GM23248 (cell line): ENCODE measurements at regions not wholly inside any gene's neighbourhood (a gene's known extent, or its start where the extent isn't known, plus 50 kb on each side); places are given as distances from the start of the nearest gene placed in this dataset.

Experiments
- DNase-seq: peaks from one replicate; pipeline ENCODE4 v3.0.0-alpha.2; 2015
- H2AFZ ChIP-seq: fragments of 200-600 bp; sonication (generic); 2 replicates; pipeline ENCODE4 v1.6.1; 2016; ENCODE audit warnings: antibody characterized with exemption
- H3F3A ChIP-seq: fragments of 200-600 bp; sonication (generic); 2 replicates; pipeline ENCODE4 v1.6.1; 2016; ENCODE audit warnings: mild to moderate bottlenecking, antibody characterized with exemption, mixed run types; ENCODE audit not compliant: insufficient read depth
- H3K27ac ChIP-seq: fragments of 200-600 bp; sonication (generic); 2 replicates; pipeline ENCODE4 v1.5.1; 2016; ENCODE audit warnings: mild to moderate bottlenecking
- H3K27me3 ChIP-seq: fragments of 200-600 bp; sonication (generic); replicated peaks from 2 replicates; pipeline ENCODE4 v1.6.1; 2016; ENCODE audit warnings: mild to moderate bottlenecking; ENCODE audit not compliant: insufficient read depth
- H3K36me3 ChIP-seq: fragments of 200-600 bp; sonication (generic); 2 replicates; pipeline ENCODE4 v1.6.1; 2016; ENCODE audit warnings: low read depth, mild to moderate bottlenecking
- H3K4me1 ChIP-seq: fragments of 200-600 bp; sonication (generic); 2 replicates; pipeline ENCODE4 v1.6.1; 2016; ENCODE audit warnings: mild to moderate bottlenecking; ENCODE audit not compliant: insufficient read depth
- H3K4me2 ChIP-seq: fragments of 200-600 bp; sonication (generic); one replicate; pipeline ENCODE4 v1.6.1; 2016; ENCODE audit warnings: mild to moderate bottlenecking; ENCODE audit not compliant: unreplicated experiment
- H3K4me3 ChIP-seq: fragments of 200-600 bp; sonication (generic); 2 replicates; pipeline ENCODE4 v1.5.1; 2016; ENCODE audit warnings: mild to moderate bottlenecking
- H3K79me2 ChIP-seq: fragments of 200-600 bp; sonication (generic); 2 replicates; pipeline ENCODE4 v1.6.1; 2016; ENCODE audit warnings: mild to moderate bottlenecking; ENCODE audit not compliant: insufficient read depth
- H3K9ac ChIP-seq: fragments of 200-600 bp; sonication (generic); 2 replicates; pipeline ENCODE4 v1.6.1; 2016; ENCODE audit warnings: mild to moderate bottlenecking
- H3K9me2 ChIP-seq: fragments of 200-600 bp; sonication (generic); 2 replicates; pipeline ENCODE4 v1.6.1; 2016; ENCODE audit warnings: mixed run types, mild to moderate bottlenecking, moderate library complexity; ENCODE audit not compliant: insufficient read depth
- H3K9me3 ChIP-seq: fragments of 200-600 bp; sonication (generic); one replicate; pipeline ENCODE4 v1.6.1; 2017; ENCODE audit warnings: low read depth
- H4K20me1 ChIP-seq: fragments of 200-600 bp; sonication (generic); 2 replicates; pipeline ENCODE4 v1.6.0; 2016; ENCODE audit not compliant: insufficient read depth
- EZH2 ChIP-seq: fragments of 200-600 bp; sonication (generic); IDR thresholded peaks from 2 replicates; pipeline ENCODE4 v1.6.1; 2018; ENCODE audit warnings: antibody characterized with exemption, mild to moderate bottlenecking; ENCODE audit not compliant: insufficient read depth, poor library complexity, severe bottlenecking
- EZH2phosphoT487 ChIP-seq: fragments of 200-600 bp; sonication (generic); IDR thresholded peaks from 2 replicates; pipeline ENCODE4 v1.6.1; 2018; ENCODE audit warnings: antibody characterized with exemption, moderate library complexity, mild to moderate bottlenecking, low read depth; ENCODE audit not compliant: insufficient read depth
- WGBS, 2 experiments: methylation state at CpG; one replicate each; pipeline ENCODE4 v1.1.6; 2015 to 2017; ENCODE audit warnings: low lambda C conversion rate in 2 of 2, low coverage in 1 of 2; ENCODE audit errors: missing lambda C conversion rate in 2 of 2; 5-methylcytosine and 5-hydroxymethylcytosine counted together
- in situ Hi-C: fragments of 300-500 bp; cut with MboI; formaldehyde crosslinking; loops from 2 replicates; pipeline ENCODE4 v1.15.0; 2020

DNA sequence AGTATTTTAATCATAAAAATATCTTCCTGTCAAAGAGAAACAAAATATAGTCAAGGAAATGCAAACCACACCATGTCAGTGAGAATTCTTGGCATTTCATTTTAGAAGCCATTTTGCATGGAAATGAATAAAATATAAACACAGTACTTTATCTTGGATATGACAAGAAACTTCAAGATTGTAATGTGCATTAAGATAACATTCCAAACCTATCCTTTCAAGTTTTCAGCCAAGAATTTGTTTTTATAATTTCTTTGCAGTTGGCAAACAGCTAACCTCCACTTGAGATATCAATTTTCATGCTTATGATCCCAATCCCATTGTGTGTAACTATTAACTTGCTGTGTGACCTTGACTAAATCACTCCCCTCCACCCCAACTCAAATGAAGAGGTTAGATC is 59.3 kb upstream of the WT1 start:
- H3K4me1 ChIP-seq, result no peaks in the 10 kb centered on the region
- H4K20me1 ChIP-seq, result no peaks in the 10 kb centered on the region
- no peaks in the 10 kb centered on the region for H3F3A ChIP-seq
- H3K27ac ChIP-seq, result no peak overlapping the region
- no peaks in the 10 kb centered on the region for H3K36me3 ChIP-seq
- H2AFZ ChIP-seq, result no peak overlapping the region
- H3K9me2 ChIP-seq, result no peaks in the 10 kb centered on the region
- no peak overlapping the region for H3K4me3 ChIP-seq
- TF ChIP-seq EZH2 (no peak), EZH2phosphoT487 (no peak)
- H3K27me3 ChIP-seq, result no peaks in the 10 kb centered on the region; the same call in none of the 2 replicates
- no peak overlapping the region for H3K9ac ChIP-seq
- H3K4me2 ChIP-seq, result no peak overlapping the region
- H3K9me3 ChIP-seq, result no peaks in the 10 kb centered on the region
- H3K79me2 ChIP-seq, result no peaks in the 10 kb centered on the region
- DNase-seq, result no peak
- in situ Hi-C loops, result no loop called here

DNA sequence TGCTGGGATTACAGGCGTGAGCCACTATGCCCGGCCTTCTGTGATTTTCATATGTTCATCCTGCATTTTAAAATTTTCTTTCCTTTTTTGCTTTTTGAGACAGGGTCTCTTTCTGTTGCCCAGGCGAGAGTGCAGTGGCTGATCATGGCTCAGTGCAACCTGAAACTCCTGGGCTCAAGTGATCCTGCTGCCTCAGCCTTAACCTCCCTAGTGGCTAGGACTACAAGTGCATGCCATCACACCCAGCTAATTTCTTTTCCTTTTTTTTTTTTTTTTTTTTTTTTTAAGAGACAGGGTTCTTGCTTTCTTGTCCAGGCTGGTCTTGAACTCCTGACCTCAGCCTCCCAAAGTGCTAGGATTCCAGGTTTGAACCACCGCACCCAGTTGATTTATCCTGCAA is 54.1 kb upstream of the WT1 start:
- DNase-seq, result no peak
- no peaks in the 10 kb centered on the region for H4K20me1 ChIP-seq
- TF ChIP-seq EZH2phosphoT487, result no peak
- no peak for TF ChIP-seq EZH2
- H3K79me2 ChIP-seq, result no peaks in the 10 kb centered on the region
- no peaks in the 10 kb centered on the region for H3K9me3 ChIP-seq
- no peaks in the 10 kb centered on the region for H3K9me2 ChIP-seq
- no peak overlapping the region for H2AFZ ChIP-seq
- in situ Hi-C loops, result no loop called here
- no peaks in the 10 kb centered on the region; the same call in 1 of the 2 replicates for H3K27me3 ChIP-seq
- no peaks in the 10 kb centered on the region for H3K36me3 ChIP-seq
- H3F3A ChIP-seq, result no peaks in the 10 kb centered on the region
- H3K4me3 ChIP-seq, result no peak overlapping the region
- no peaks in the 10 kb centered on the region for H3K4me1 ChIP-seq
- 33 to 36% methylated on average over 4 of the region's 4 CpGs for WGBS, 2 experiments
- no peak overlapping the region for H3K9ac ChIP-seq
- no peak overlapping the region for H3K27ac ChIP-seq
- no peak overlapping the region for H3K4me2 ChIP-seq

DNA sequence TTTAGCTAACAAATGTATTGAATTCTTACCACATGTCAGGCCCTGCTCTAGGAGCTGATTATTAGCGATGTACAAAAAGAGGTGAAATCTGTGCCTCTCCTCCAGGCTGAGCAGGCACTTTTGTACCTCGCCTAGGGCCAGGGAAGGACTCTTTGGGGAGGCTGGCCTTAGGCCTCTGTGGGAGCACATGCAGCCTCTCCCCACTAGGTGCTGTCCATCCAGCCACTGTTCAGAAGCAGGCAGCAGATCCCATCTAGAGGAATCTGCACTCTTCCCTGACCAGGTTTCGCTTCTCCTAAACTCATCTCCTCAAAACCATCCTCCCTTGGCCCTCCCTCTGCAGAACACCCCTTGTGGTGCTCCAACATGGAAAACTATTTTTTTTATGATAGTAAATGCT is 51.9 kb upstream of the WT1 start:
- H3K9me3 ChIP-seq, result no peaks in the 10 kb centered on the region
- H3F3A ChIP-seq, result no peaks in the 10 kb centered on the region
- TF ChIP-seq EZH2phosphoT487 (no peak), EZH2 (no peak)
- peak; percentile 19 for DNase-seq
- in situ Hi-C loops, result no loop called here
- H3K4me3 ChIP-seq, result no peak overlapping the region
- H3K4me2 ChIP-seq, result no peak overlapping the region
- H3K79me2 ChIP-seq, result no peaks in the 10 kb centered on the region
- WGBS, 2 experiments, result 16 to 27% methylated on average over 3 of the region's 3 CpGs
- H3K27me3 ChIP-seq, result no peaks in the 10 kb centered on the region; the same call in 1 of the 2 replicates
- no peaks in the 10 kb centered on the region for H3K36me3 ChIP-seq
- H4K20me1 ChIP-seq, result no peaks in the 10 kb centered on the region
- H2AFZ ChIP-seq, result no peak overlapping the region
- no peaks in the 10 kb centered on the region for H3K4me1 ChIP-seq
- H3K9ac ChIP-seq, result no peak overlapping the region
- H3K9me2 ChIP-seq, result no peaks in the 10 kb centered on the region
- no peak overlapping the region for H3K27ac ChIP-seq

DNA sequence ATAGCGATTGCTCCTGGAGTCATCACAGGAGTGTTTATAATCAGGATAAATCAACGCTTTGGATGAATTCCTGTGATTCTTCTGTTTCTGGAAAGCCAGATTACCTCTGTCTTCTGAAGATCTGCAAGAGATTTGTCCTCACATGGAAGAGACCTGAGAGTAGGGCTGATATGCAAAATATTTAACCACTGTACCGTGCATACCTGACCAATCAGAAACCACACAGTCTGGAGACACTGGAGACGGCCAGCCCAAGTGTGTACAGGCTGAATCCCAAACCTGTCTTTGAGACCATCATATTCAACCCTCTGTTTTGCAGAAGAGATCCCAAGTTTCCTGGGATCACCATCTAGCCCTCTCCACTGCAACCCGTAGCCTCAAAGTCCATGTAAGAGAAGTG is 50.4 kb upstream of the WT1 start:
- Histone ChIP-seq H3K36me3 (no peaks in the 10 kb centered on the region), H3K79me2 (no peaks in the 10 kb centered on the region), H3F3A (no peaks in the 10 kb centered on the region), H3K27me3 (peaks cover 5% of the 10 kb centered on the region; the same call in 1 of the 2 replicates), H3K9ac (no peak overlapping the region), H3K9me2 (no peaks in the 10 kb centered on the region), H3K4me2 (no peak overlapping the region), H4K20me1 (no peaks in the 10 kb centered on the region), H3K4me3 (no peak overlapping the region), H3K4me1 (no peaks in the 10 kb centered on the region), H3K27ac (no peak overlapping the region), H3K9me3 (no peaks in the 10 kb centered on the region), H2AFZ (no peak overlapping the region)
- in situ Hi-C loops, result no loop called here
- TF ChIP-seq EZH2, result no peak
- no peak for TF ChIP-seq EZH2phosphoT487
- DNase-seq, result no peak
- WGBS, 2 experiments, result 17 to 22% methylated on average over 5 of the region's 5 CpGs
